ENCODE measurements at regions not wholly inside any gene's neighbourhood (a gene's known extent, or its start where the extent isn't known, plus 50 kb on each side); places are given as distances from the start of the nearest gene placed in this dataset.

DNA sequence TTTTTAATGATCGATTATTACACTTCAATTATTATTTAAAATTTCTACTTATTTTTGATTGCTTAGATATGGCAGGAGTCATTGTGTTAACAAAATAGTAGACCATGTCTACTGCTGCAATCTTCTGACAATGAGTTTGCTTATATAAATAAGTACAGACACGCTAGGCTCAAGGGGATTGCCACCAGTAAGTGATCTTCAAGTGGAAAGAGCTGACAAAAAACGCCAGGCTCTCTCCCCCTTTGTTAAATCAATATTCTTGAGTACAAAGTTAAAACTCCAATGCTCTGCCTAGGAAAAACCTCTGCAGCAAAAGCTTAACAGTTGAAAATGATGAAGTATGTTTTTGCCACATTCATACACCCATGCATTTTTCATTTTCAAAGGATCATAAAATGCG lies 738.1 kb downstream of the HDGFL1 start:
- TF ChIP-seq CTCF (IDR thresholded peaks at IDR 0.05) (no peak), EP300 (IDR thresholded peaks at IDR 0.05) (no peak), POLR2A (IDR thresholded peaks at IDR 0.05) (no peak)

All from tibial nerve (tissue), 4 donors.